A549 (cell line): ENCODE measurements at regions not wholly inside any gene's neighbourhood (a gene's known extent, or its start where the extent isn't known, plus 50 kb on each side); places are given as distances from the start of the nearest gene placed in this dataset.

Experiments used
- ATAC-seq, 2 experiments: fragments of 200-7000 bp in 1 of 2; fragments of >200 bp in 1 of 2; cut with Nextera tagmentation in 1 of 2; cut with Tn5 transposase in 1 of 2; 3 replicates each; pipeline versions ENCODE4 v1.8.0 to v1.9.1; 2018 to 2020; ENCODE audit warnings: mild to moderate bottlenecking in 1 of 2, moderate library complexity in 1 of 2
- CTCF ChIA-PET: fragments of 300-600 bp; sonication (Branson Sonifier 250); formaldehyde crosslinking; extraction: SDS; loops from one replicate; lab custom pipeline; 2021; ENCODE audit warnings: antibody characterized with exemption, inconsistent platforms; lab: Yijun Ruan, JAX
- POLR2A ChIA-PET: fragments of 350-600 bp; formaldehyde crosslinking; extraction: SDS; loops from one replicate; lab custom pipeline; 2021; ENCODE audit warnings: antibody characterized with exemption, inconsistent platforms; lab: Yijun Ruan, JAX
- DNase-seq, 2 experiments: peaks; one replicate each; pipeline versions ENCODE4 v3.0.0 to v3.0.0-alpha.2; 2011 to 2016; ENCODE audit warnings: low read depth in 1 of 2, low spot score in 1 of 2
- FAIRE-seq: peaks from 2 replicates; lab custom pipeline; 2011; peaks lifted over from hg19 to GRCh38; lab: Jason Lieb, UNC
- H3K27ac ChIP-seq, 2 experiments: fragments of >200 bp; sonication (Bioruptor Twin); formaldehyde crosslinking; 3 replicates each; pipeline ENCODE4 v1.5.1; 2016 to 2017
- H3K4me1 ChIP-seq: fragments of >200 bp; sonication (Bioruptor Twin); formaldehyde crosslinking; 3 replicates; pipeline ENCODE4 v1.6.1; 2016
- H3K4me2 ChIP-seq: fragments of >200 bp; sonication (Bioruptor Twin); formaldehyde crosslinking; 3 replicates; pipeline ENCODE4 v1.6.1; 2016
- H3K4me3 ChIP-seq: fragments of >200 bp; sonication (Bioruptor Twin); formaldehyde crosslinking; 3 replicates; pipeline ENCODE4 v1.5.1; 2016
- H3K9me3 ChIP-seq: fragments of >200 bp; sonication (Bioruptor Twin); formaldehyde crosslinking; 3 replicates; pipeline ENCODE4 v1.6.1; 2016
- BHLHE40 ChIP-seq: IDR thresholded peaks from 2 replicates; pipeline ENCODE4 v1.6.1; 2012; ENCODE audit warnings: low read depth, low read length, inconsistent platforms
- CBX2 ChIP-seq: fragments of 200-600 bp; sonication (generic); IDR thresholded peaks from 2 replicates; pipeline ENCODE4 v1.6.1; 2016; ENCODE audit warnings: low read depth, mild to moderate bottlenecking, borderline replicate concordance
- ESRRA ChIP-seq: fragments of 150-350 bp; IDR thresholded peaks from 2 replicates; pipeline ENCODE4 v1.6.1; 2014; ENCODE audit warnings: mild to moderate bottlenecking, low read length, borderline replicate concordance
- FOSB ChIP-seq: fragments of 250-450 bp; sonication (Bioruptor Pico); IDR thresholded peaks from 2 replicates; pipeline ENCODE4 v1.5.0; 2020; ENCODE audit warnings: mild to moderate bottlenecking, moderate library complexity
- GATA3 ChIP-seq: IDR thresholded peaks from 2 replicates; pipeline ENCODE4 v1.6.1; 2012; ENCODE audit warnings: borderline replicate concordance
- HDAC2 ChIP-seq: fragments of 200-600 bp; sonication (generic); IDR thresholded peaks from 2 replicates; pipeline ENCODE4 v1.6.1; 2016
- HEYL ChIP-seq: fragments of 250-450 bp; sonication (Bioruptor Pico); IDR thresholded peaks from 2 replicates; pipeline ENCODE4 v1.8.0; 2021; ENCODE audit warnings: mild to moderate bottlenecking, moderate library complexity
- HOXA7 ChIP-seq: fragments of 250-450 bp; sonication (Bioruptor Pico); IDR thresholded peaks from 2 replicates; pipeline ENCODE4 v1.5.0; 2020; ENCODE audit warnings: mild to moderate bottlenecking, moderate library complexity
- HOXB5 ChIP-seq: fragments of 250-450 bp; sonication (Bioruptor Pico); IDR thresholded peaks from 2 replicates; pipeline ENCODE4 v1.5.0; 2020; ENCODE audit warnings: mild to moderate bottlenecking, moderate library complexity
- JUN ChIP-seq, 2 experiments: fragments of >200 bp; sonication (Bioruptor Twin); formaldehyde crosslinking; IDR thresholded peaks; 2 replicates in 1 of 2; 3 replicates in 1 of 2; pipeline ENCODE4 v1.6.1; 2016 to 2017
- JUNB ChIP-seq: fragments of >200 bp; sonication (Bioruptor Twin); formaldehyde crosslinking; IDR thresholded peaks from 2 replicates; pipeline ENCODE4 v1.6.1; 2016
- KDM5A ChIP-seq: fragments of 200-600 bp; sonication (generic); IDR thresholded peaks from 2 replicates; pipeline ENCODE4 v1.6.1; 2016; ENCODE audit warnings: antibody characterized with exemption, mild to moderate bottlenecking
- MAZ ChIP-seq: fragments of 150-350 bp; IDR thresholded peaks from 2 replicates; pipeline ENCODE4 v1.6.1; 2014; ENCODE audit warnings: antibody characterized with exemption, low read depth, low read length, borderline replicate concordance
- MYC ChIP-seq: IDR thresholded peaks from 2 replicates; pipeline ENCODE4 v1.6.1; 2012; ENCODE audit warnings: mild to moderate bottlenecking, inconsistent platforms, low read length, improper control_type of control experiment, borderline replicate concordance
- NFE2L2 ChIP-seq: fragments of 150-350 bp; conservative IDR thresholded peaks from 2 replicates; pipeline ENCODE4 v1.6.1; 2014; ENCODE audit warnings: low read length
- PHF8 ChIP-seq: fragments of 200-600 bp; sonication (generic); IDR thresholded peaks from 2 replicates; pipeline ENCODE4 v1.6.1; 2016; ENCODE audit warnings: low read depth, mild to moderate bottlenecking, antibody characterized with exemption, moderate library complexity, borderline replicate concordance
- POLR2A ChIP-seq: IDR thresholded peaks from 2 replicates; pipeline ENCODE4 v1.6.1; 2012; ENCODE audit warnings: mild to moderate bottlenecking, low read length
- POLR2AphosphoS2 ChIP-seq: conservative IDR thresholded peaks from 2 replicates; pipeline ENCODE4 v1.6.1; 2012; ENCODE audit warnings: low read length, improper control_type of control experiment, inconsistent platforms
- RAD21 ChIP-seq, 2 experiments: fragments of >200 bp in 1 of 2; sonication (Bioruptor Twin) in 1 of 2; formaldehyde crosslinking in 1 of 2; IDR thresholded peaks in 1 of 2; conservative IDR thresholded peaks in 1 of 2; 2 replicates in 1 of 2; 3 replicates in 1 of 2; pipeline ENCODE4 v1.6.1; 2012 to 2018; ENCODE audit warnings: inconsistent platforms in 1 of 2
- RARB ChIP-seq: fragments of 250-450 bp; sonication (Bioruptor Pico); IDR thresholded peaks from 2 replicates; pipeline ENCODE4 v1.8.0; 2021; ENCODE audit warnings: mild to moderate bottlenecking, moderate library complexity
- RCOR1 ChIP-seq: fragments of 150-350 bp; IDR thresholded peaks from 2 replicates; pipeline ENCODE4 v1.6.1; 2014; ENCODE audit warnings: antibody characterized with exemption, low read length, low read depth
- SMC3 ChIP-seq: fragments of >200 bp; sonication (Bioruptor Twin); formaldehyde crosslinking; IDR thresholded peaks from 3 replicates; pipeline ENCODE4 v1.6.1; 2018; ENCODE audit warnings: inconsistent platforms
- ZC3H11A ChIP-seq: fragments of 450-650 bp; IDR thresholded peaks from 2 replicates; pipeline ENCODE4 v1.6.1; 2014; ENCODE audit warnings: antibody characterized with exemption, mild to moderate bottlenecking
- ZFP36 ChIP-seq: fragments of 450-650 bp; IDR thresholded peaks from 2 replicates; pipeline ENCODE4 v1.6.1; 2014; ENCODE audit warnings: borderline replicate concordance; ENCODE audit not compliant: partially characterized antibody
- WGBS: methylation state at CpG from one replicate; pipeline ENCODE4 v1.1.6; 2017; ENCODE audit errors: missing lambda C conversion rate; 5-methylcytosine and 5-hydroxymethylcytosine counted together
- TF ChIP-seq, protein P1 (sequence below): IDR thresholded peaks from 2 replicates; pipeline ENCODE4 v1.6.1; 2012
- TF ChIP-seq, protein P2 (sequence below): fragments of >200 bp; sonication (Bioruptor Twin); formaldehyde crosslinking; IDR thresholded peaks from 2 replicates; pipeline ENCODE4 v1.6.1; 2016
- TF ChIP-seq, protein P3 (sequence below): fragments of 250-450 bp; sonication (Bioruptor Pico); IDR thresholded peaks from 2 replicates; pipeline ENCODE4 v1.5.0; 2020; ENCODE audit warnings: low read depth, mild to moderate bottlenecking, moderate library complexity
- TF ChIP-seq, protein P4 (sequence below): fragments of 250-450 bp; sonication (Bioruptor Pico); IDR thresholded peaks from 2 replicates; pipeline ENCODE4 v1.5.0; 2021; ENCODE audit warnings: mild to moderate bottlenecking, moderate library complexity, borderline replicate concordance
- TF ChIP-seq, protein P5 (sequence below): fragments of >200 bp; sonication (Bioruptor Twin); formaldehyde crosslinking; IDR thresholded peaks from 3 replicates; pipeline ENCODE4 v1.5.1; 2016
- TF ChIP-seq, protein P6 (sequence below): fragments of 450-650 bp; IDR thresholded peaks from 2 replicates; pipeline ENCODE4 v1.6.1; 2014; ENCODE audit warnings: antibody characterized with exemption

DNA sequence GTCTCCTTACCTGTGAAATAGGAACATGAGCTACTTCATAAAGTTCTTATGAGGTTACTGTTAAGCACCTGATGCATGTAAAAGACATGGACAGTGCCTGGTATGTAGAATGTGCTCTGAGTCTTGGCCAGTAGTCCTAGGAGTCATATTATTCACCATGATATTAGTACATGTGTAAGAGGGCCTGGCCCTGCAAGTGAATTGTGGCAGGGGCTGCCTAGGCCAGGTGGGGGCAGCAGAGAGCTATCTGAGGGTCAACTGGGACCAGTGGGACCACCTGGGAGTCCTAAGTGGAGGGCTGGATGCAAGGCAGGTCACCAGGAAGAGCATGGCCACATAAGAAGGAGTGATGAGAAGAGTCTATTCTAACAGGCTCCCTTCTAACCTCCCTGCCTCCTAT lies 529.5 kb downstream of the SOX6 start:
- POLR2A ChIA-PET: no interaction called here

DNA sequence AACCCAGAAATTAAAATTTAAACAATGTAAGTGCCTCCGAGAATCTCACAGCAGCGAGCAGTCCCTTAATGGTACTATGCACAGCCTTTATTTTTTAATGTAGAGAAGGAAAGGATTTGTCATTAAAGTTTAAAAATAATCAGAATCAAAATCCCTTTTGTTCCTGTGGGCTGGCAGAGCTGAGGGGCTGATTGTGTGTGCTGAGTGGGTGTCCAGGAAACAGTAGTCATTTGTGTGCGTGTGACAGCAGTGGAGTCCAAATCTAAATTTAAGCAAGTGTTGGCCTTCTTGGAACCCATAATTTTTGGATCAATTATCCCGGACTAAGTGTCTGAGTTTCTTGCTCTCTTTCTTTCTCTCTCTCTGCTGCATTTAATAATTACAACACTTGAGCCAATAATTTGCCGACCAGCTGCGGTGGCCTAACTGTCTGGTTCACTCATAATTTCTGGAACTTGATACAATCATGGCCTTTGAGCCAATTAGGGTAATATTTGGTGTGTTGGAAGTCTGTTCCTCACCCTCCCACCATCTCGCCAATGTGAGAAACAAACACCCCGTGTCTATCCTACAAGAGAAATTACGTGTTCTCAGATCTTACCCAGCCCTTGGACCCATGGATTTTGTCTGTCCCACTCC lies 528.0 kb downstream of the SOX6 start:
- Histone ChIP-seq H3K4me2 (no peak overlapping the region), H3K4me1 (no peaks in the 10 kb centered on the region), H3K4me3 (no peak overlapping the region), H3K9me3 (no peaks in the 10 kb centered on the region), H3K27ac (no peak overlapping the region)
- ChIA-PET POLR2A (no interaction called here), CTCF (interaction anchor here (1.6 kb wide), 1 partner anchor 785 kb away, joined by 7 read pairs; no protein-coding TSS in a partner anchor)
- DNase-seq (no peak), FAIRE-seq (no peak), ATAC-seq (no peak)
- WGBS: 55% methylated on average over 9 of the region's 9 CpGs
- TF ChIP-seq MAZ: no peak
- no peak for TF ChIP-seq JUN (IDR thresholded peaks at IDR 0.05)
- TF ChIP-seq HOXA7: no peak
- TF ChIP-seq KDM5A: no peak
- no peak for TF ChIP-seq NFE2L2
- TF ChIP-seq RAD21 (conservative IDR thresholded peaks at IDR 0.05 in 1 of 2, IDR thresholded peaks at IDR 0.05 in 1 of 2): no peak
- TF ChIP-seq GATA3: no peak
- no peak for TF ChIP-seq CBX2
- TF ChIP-seq SMC3: no peak
- no peak for TF ChIP-seq PHF8
- TF ChIP-seq HEYL (CRISPR knock-in tag): no peak
- TF ChIP-seq ESRRA: no peak
- TF ChIP-seq, protein P1, sequence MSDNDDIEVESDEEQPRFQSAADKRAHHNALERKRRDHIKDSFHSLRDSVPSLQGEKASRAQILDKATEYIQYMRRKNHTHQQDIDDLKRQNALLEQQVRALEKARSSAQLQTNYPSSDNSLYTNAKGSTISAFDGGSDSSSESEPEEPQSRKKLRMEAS: no peak
- TF ChIP-seq, protein P2, sequence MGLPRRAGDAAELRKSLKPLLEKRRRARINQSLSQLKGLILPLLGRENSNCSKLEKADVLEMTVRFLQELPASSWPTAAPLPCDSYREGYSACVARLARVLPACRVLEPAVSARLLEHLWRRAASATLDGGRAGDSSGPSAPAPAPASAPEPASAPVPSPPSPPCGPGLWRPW: no peak

More for the DNA sequence above, 529.5 kb downstream of the SOX6 start:
- H3K27ac ChIP-seq: no peak overlapping the region
- H3K4me2 ChIP-seq: no peak overlapping the region
- peak; percentile 20 to 25 for DNase-seq
- peak; percentile 70 to 89; a peak in 5 of 6 replicates for ATAC-seq
- no peak for FAIRE-seq
- no peaks in the 10 kb centered on the region for H3K9me3 ChIP-seq
- H3K4me1 ChIP-seq: no peaks in the 10 kb centered on the region
- CTCF ChIA-PET: interaction anchor here (0.6 to 2.1 kb wide), 4 partner anchors 25 to 786 kb away, joined by 3 to 12 read pairs (median 3); no protein-coding TSS in a partner anchor
- TF ChIP-seq MAZ: no peak
- TF ChIP-seq, protein P2: no peak
- TF ChIP-seq HDAC2: no peak
- peak; percentile 65 to 67 for TF ChIP-seq RAD21 (conservative IDR thresholded peaks at IDR 0.05 in 1 of 2, IDR thresholded peaks at IDR 0.05 in 1 of 2)
- TF ChIP-seq JUN (IDR thresholded peaks at IDR 0.05): no peak
- no peak for TF ChIP-seq ZFP36
- TF ChIP-seq ZC3H11A: no peak
- TF ChIP-seq RCOR1: no peak
- TF ChIP-seq POLR2AphosphoS2: no peak
- no peak for TF ChIP-seq BHLHE40
- peak; percentile 55 for TF ChIP-seq SMC3
- no peak for TF ChIP-seq POLR2A
- TF ChIP-seq HOXB5 (CRISPR knock-in tag): no peak
- TF ChIP-seq, protein P3, sequence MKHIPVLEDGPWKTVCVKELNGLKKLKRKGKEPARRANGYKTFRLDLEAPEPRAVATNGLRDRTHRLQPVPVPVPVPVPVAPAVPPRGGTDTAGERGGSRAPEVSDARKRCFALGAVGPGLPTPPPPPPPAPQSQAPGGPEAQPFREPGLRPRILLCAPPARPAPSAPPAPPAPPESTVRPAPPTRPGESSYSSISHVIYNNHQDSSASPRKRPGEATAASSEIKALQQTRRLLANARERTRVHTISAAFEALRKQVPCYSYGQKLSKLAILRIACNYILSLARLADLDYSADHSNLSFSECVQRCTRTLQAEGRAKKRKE (CRISPR knock-in tag): no peak
- TF ChIP-seq, protein P4, sequence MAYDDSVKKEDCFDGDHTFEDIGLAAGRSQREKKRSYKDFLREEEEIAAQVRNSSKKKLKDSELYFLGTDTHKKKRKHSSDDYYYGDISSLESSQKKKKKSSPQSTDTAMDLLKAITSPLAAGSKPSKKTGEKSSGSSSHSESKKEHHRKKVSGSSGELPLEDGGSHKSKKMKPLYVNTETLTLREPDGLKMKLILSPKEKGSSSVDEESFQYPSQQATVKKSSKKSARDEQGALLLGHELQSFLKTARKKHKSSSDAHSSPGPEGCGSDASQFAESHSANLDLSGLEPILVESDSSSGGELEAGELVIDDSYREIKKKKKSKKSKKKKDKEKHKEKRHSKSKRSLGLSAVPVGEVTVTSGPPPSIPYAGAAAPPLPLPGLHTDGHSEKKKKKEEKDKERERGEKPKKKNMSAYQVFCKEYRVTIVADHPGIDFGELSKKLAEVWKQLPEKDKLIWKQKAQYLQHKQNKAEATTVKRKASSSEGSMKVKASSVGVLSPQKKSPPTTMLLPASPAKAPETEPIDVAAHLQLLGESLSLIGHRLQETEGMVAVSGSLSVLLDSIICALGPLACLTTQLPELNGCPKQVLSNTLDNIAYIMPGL: no peak
- no peak for TF ChIP-seq JUNB
- no peak for TF ChIP-seq RARB
- no peak for TF ChIP-seq PHF8
- TF ChIP-seq, protein P5, sequence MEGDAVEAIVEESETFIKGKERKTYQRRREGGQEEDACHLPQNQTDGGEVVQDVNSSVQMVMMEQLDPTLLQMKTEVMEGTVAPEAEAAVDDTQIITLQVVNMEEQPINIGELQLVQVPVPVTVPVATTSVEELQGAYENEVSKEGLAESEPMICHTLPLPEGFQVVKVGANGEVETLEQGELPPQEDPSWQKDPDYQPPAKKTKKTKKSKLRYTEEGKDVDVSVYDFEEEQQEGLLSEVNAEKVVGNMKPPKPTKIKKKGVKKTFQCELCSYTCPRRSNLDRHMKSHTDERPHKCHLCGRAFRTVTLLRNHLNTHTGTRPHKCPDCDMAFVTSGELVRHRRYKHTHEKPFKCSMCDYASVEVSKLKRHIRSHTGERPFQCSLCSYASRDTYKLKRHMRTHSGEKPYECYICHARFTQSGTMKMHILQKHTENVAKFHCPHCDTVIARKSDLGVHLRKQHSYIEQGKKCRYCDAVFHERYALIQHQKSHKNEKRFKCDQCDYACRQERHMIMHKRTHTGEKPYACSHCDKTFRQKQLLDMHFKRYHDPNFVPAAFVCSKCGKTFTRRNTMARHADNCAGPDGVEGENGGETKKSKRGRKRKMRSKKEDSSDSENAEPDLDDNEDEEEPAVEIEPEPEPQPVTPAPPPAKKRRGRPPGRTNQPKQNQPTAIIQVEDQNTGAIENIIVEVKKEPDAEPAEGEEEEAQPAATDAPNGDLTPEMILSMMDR: peak; percentile 39
- TF ChIP-seq FOSB (CRISPR knock-in tag): no peak
- TF ChIP-seq, protein P6, sequence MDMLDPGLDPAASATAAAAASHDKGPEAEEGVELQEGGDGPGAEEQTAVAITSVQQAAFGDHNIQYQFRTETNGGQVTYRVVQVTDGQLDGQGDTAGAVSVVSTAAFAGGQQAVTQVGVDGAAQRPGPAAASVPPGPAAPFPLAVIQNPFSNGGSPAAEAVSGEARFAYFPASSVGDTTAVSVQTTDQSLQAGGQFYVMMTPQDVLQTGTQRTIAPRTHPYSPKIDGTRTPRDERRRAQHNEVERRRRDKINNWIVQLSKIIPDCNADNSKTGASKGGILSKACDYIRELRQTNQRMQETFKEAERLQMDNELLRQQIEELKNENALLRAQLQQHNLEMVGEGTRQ: no peak
- no peak for TF ChIP-seq HOXA7
- no peak for TF ChIP-seq MYC
- TF ChIP-seq, protein P1: no peak
- no peak for TF ChIP-seq HEYL (CRISPR knock-in tag)
- no peak overlapping the region for H3K4me3 ChIP-seq
